Liver (tissue), 2 donors: ENCODE measurements at regions not wholly inside any gene's neighbourhood (a gene's known extent, or its start where the extent isn't known, plus 50 kb on each side); places are given as distances from the start of the nearest gene placed in this dataset.

Source experiments
- ATF3 ChIP-seq: IDR thresholded peaks from 2 replicates; pipeline ENCODE4 v1.6.1; 2016; ENCODE audit warnings: antibody characterized with exemption
- EGR1 ChIP-seq, 2 donors: IDR thresholded peaks; 2 replicates each; pipeline ENCODE4 v1.6.1; 2016 to 2018; ENCODE audit warnings: antibody characterized with exemption in 2 of 2, low read depth in 2 of 2
- SP1 ChIP-seq: IDR thresholded peaks from 2 replicates; pipeline ENCODE4 v1.6.1; 2018; ENCODE audit warnings: antibody characterized with exemption, mild to moderate bottlenecking
- donor health status: healthy.

DNA sequence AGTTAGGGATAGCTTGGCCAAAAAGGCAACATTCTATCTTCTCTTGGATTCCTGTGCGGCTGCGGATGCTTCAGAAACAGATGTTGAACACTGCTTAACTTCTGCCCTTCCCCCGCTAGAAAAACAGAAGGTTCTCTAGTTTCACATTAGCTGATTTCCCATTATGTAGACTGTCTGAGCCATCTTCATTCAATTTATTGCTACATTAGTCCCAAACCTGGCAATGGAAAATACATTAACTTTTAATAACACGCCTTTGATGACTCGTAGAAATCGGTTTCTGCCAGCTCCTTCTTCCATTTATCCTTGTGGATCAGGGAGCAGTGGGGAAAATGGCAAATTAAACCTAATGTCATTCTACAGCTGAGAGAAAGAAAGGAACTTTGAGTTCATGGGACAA lies 119.9 kb downstream of the SLC16A9 start:
- TF ChIP-seq EGR1 (IDR thresholded peaks at IDR 0.05; ENCODE audit: low read depth in 2 of 2): no peak
- no peak for TF ChIP-seq ATF3
- TF ChIP-seq SP1: no peak
